Activated CD4-positive, alpha-beta T cell treated with anti-CD3 and anti-CD28 coated beads for 36 hours (primary cell): ENCODE measurements at regions not wholly inside any gene's neighbourhood (a gene's known extent, or its start where the extent isn't known, plus 50 kb on each side); places are given as distances from the start of the nearest gene placed in this dataset.

ENCODE experiments used
- ATAC-seq: fragments of 200-7000 bp; cut with Tn5 transposase; one replicate; pipeline ENCODE4 v1.10.0; 2021; ENCODE audit warnings: mild to moderate bottlenecking, moderate library complexity
- CTCF ChIA-PET: fragments of 350-600 bp; sonication (Branson Sonifier 250); formaldehyde crosslinking; loops from one replicate; lab custom pipeline; 2021; ENCODE audit warnings: antibody characterized with exemption; lab: Charles Lee
- POLR2A ChIA-PET: fragments of 350-600 bp; sonication (Branson Sonifier 250); formaldehyde crosslinking; loops from one replicate; lab custom pipeline; 2021; ENCODE audit warnings: antibody characterized with exemption, inconsistent platforms; lab: Charles Lee
- DNase-seq: peaks from one replicate; pipeline ENCODE4 v3.0.0-alpha.2; 2020
- H3K27ac Mint-ChIP-seq: one replicate; pipeline ENCODE4 v1.8.0; 2021; ENCODE audit warnings: mixed read lengths
- H3K27me3 Mint-ChIP-seq: one replicate; pipeline ENCODE4 v1.8.0; 2021; ENCODE audit warnings: mixed read lengths
- H3K36me3 Mint-ChIP-seq: one replicate; pipeline ENCODE4 v1.8.0; 2021; ENCODE audit warnings: low read depth, mixed read lengths
- H3K4me1 Mint-ChIP-seq: one replicate; pipeline ENCODE4 v1.8.0; 2021; ENCODE audit warnings: mixed read lengths
- H3K4me3 Mint-ChIP-seq: one replicate; pipeline ENCODE4 v1.8.0; 2021; ENCODE audit warnings: mild to moderate bottlenecking, moderate library complexity, mixed read lengths
- H3K9me3 Mint-ChIP-seq: one replicate; pipeline ENCODE4 v1.8.0; 2021; ENCODE audit warnings: low read depth, mixed read lengths
- intact Hi-C, 2 experiments: fragments of 100-400 bp; cut with DNase I in 1 of 2; cut with micrococcal nuclease in 1 of 2; formaldehyde crosslinking; loops; one replicate each; pipeline versions ENCODE4 v1.14.2 to v1.15.1; 2022 to 2024; cut with DNase I, micrococcal nuclease

DNA sequence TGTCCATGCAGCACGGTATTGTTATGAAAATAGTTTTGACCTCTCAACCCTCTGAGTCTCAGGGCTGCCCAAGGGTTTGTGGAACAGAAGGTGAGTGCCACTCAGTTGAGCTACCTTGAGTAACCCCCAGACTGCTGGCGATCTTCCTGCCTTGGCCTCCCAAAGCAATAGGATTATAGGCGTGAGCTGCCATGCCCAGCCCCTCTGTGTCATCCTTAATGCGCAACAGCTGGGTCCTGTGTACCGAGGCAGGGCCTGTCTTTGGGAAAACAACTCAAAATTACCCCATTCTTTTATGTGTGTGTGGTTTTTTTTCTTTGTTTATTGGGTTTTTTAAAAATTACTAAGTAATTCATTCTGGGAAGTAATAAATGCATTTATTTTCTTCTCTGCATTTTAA, 78.3 kb upstream of the TPM1 start:
- H3K4me1 Mint-ChIP-seq = no peaks in the 10 kb centered on the region
- no peaks in the 10 kb centered on the region for H3K36me3 Mint-ChIP-seq
- no peaks in the 10 kb centered on the region for H3K27me3 Mint-ChIP-seq
- no peak overlapping the region for H3K4me3 Mint-ChIP-seq
- ChIA-PET CTCF (interaction anchor here (0.7 kb wide), 1 partner anchor 136 kb away, joined by 3 read pairs; no protein-coding TSS in a partner anchor), POLR2A (no interaction called here)
- ATAC-seq = no peak
- H3K27ac Mint-ChIP-seq = no peak overlapping the region
- no peak for DNase-seq
- intact Hi-C loops = no loop called here
- H3K9me3 Mint-ChIP-seq = no peaks in the 10 kb centered on the region

DNA sequence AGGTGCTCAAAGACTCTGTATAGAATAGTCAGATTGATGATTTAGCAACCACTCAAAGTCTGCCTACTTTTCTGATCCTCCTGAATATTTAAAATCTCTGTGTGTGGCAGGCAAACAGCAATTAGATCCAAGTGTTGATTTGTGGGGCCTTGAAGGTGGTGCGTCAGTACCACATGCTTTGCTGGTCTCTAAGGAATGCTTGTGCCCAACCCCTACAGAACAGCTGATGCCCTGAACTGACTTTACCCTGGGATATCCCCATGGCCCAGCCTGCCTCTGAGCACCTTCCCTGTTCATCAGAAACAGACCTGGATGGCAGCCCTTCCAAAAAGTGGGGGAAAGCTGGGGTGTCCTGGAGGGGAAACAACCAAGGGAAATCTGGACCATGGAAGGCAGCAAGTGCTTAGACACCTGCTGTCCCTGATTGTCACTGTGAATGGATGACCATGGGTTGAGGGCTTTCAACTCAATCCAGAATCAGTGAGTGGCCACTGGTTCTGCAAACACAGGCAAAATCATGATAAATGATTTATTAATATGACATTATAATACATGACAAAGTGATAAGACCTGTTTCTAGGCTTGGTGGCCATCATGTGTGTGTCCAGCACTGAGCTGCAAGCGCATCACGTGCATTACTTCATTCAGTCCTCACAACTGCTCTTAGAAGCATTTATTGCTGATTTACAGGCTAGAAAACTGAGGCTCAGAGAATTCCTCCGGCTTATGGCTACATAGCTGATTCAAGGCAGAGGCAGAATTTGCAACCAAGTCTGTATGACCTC, 76.1 kb upstream of the TPM1 start:
- Mint-ChIP-seq H3K9me3 (no peaks in the 10 kb centered on the region), H3K27me3 (peaks cover 5% of the 10 kb centered on the region), H3K4me3 (no peak overlapping the region), H3K36me3 (no peaks in the 10 kb centered on the region), H3K27ac (no peak overlapping the region), H3K4me1 (no peaks in the 10 kb centered on the region)
- ATAC-seq (no peak), DNase-seq (no peak)
- intact Hi-C loops = no loop called here
- CTCF ChIA-PET = no interaction called here
- POLR2A ChIA-PET = no interaction called here

DNA sequence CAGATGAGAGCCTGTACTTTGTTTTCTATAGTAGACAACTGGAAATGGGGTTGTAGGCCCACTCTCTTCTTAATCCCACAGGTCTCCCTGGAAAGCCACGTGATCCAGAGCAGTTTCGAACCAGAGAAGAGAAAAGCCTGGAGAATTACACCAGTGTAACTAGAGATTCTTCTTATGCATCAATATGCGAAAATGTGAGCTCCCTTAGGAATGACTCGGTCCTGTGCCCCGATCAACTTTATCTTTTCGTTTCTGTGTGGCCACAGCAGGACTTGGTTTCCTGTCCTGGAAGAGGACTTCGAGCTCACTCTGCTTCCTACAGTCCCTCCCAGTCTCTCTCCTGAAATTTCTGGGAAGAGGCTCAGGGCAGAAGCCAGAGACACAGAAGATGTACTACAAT, 73.8 kb upstream of the TPM1 start:
- CTCF ChIA-PET = no interaction called here
- ATAC-seq = no peak
- Mint-ChIP-seq H3K36me3 (no peaks in the 10 kb centered on the region), H3K4me3 (no peak overlapping the region), H3K9me3 (no peaks in the 10 kb centered on the region), H3K27me3 (peaks cover 6% of the 10 kb centered on the region), H3K4me1 (no peaks in the 10 kb centered on the region), H3K27ac (no peak overlapping the region)
- no peak for DNase-seq
- POLR2A ChIA-PET = no interaction called here
- intact Hi-C loops = no loop called here

DNA sequence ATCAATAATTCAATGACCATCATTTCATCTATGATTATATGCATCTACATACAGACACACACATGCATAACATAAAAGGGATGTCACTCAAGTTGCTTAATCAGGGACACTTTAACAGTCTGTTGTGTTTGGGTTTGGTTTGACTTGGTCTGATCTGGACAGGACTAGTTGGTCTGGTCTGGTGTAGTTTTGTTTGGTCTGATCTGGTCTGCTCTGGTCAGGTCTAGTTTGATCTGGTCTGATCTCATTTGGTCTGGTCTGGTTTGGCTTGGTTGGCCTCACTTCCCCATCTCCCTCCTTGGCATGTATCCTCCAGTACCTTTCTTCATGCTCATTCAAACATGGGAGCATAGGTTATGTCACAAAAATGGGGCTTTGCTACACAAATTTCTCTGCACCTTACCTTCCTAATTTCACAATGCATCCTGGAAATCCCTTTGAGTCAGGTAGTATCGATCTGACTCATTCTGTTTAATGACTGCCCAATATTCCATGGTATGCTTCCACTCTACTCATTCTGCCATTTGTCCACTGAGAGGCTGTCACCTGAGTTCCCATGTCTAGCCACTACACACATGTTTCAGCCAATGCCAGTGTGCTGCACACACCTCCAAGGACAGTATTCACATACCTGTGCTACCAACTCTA, 73.0 kb upstream of the TPM1 start:
- ChIA-PET CTCF (no interaction called here), POLR2A (no interaction called here)
- Mint-ChIP-seq H3K4me1 (no peaks in the 10 kb centered on the region), H3K27ac (no peak overlapping the region), H3K27me3 (peaks cover 6% of the 10 kb centered on the region), H3K36me3 (no peaks in the 10 kb centered on the region), H3K9me3 (no peaks in the 10 kb centered on the region), H3K4me3 (no peak overlapping the region)
- DNase-seq (no peak), ATAC-seq (peak; percentile 12)
- intact Hi-C loops = no loop called here

DNA sequence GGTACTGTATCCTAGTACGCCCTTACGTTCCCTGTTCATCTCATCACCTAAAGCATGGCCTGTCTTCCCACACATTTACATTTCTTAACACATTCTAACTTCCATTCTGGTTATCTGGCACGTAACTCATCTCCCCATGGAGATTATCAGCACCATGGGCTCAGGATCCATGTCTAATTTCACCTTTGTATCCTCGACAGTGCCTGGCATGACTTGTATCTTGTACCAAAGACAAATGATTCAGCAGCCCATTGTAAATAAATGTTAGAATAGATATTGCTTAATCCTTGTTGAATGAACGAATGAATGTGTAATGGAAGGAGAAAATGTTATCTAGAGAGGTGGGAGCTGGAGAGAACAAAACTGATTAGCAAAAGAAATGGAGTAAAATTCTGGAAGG, 69.7 kb upstream of the TPM1 start:
- ChIA-PET POLR2A (no interaction called here), CTCF (no interaction called here)
- ATAC-seq (no peak), DNase-seq (no peak)
- H3K27me3 Mint-ChIP-seq = peaks cover 6% of the 10 kb centered on the region
- H3K36me3 Mint-ChIP-seq = no peaks in the 10 kb centered on the region
- H3K4me1 Mint-ChIP-seq = no peaks in the 10 kb centered on the region
- intact Hi-C loops = no loop called here
- no peak overlapping the region for H3K4me3 Mint-ChIP-seq
- H3K27ac Mint-ChIP-seq = no peak overlapping the region
- H3K9me3 Mint-ChIP-seq = no peaks in the 10 kb centered on the region

DNA sequence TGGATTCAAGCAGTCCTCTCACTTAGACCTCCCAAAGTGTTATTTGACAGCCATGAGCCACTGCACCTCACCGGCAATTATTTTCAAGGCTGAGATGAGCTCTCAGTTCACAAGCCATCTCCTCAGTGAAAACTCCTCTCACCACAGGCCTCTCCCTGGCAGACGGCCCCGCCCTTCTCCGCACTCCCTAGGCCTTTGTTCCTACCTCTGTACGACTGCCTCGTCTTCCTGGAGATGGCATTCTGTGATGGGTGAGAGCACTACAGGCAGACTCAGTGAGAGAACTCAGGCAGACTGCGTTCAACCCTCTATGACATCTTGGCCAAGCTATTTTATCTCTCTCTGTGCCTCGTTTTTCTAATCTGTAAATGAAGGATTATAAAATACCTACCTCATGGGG, 67.0 kb upstream of the TPM1 start:
- Mint-ChIP-seq H3K27me3 (peaks cover 2% of the 10 kb centered on the region), H3K36me3 (no peaks in the 10 kb centered on the region), H3K4me1 (no peaks in the 10 kb centered on the region), H3K9me3 (no peaks in the 10 kb centered on the region), H3K27ac (no peak overlapping the region), H3K4me3 (no peak overlapping the region)
- intact Hi-C loops = no loop called here
- CTCF ChIA-PET = no interaction called here
- POLR2A ChIA-PET = no interaction called here
- no peak for ATAC-seq
- no peak for DNase-seq

DNA sequence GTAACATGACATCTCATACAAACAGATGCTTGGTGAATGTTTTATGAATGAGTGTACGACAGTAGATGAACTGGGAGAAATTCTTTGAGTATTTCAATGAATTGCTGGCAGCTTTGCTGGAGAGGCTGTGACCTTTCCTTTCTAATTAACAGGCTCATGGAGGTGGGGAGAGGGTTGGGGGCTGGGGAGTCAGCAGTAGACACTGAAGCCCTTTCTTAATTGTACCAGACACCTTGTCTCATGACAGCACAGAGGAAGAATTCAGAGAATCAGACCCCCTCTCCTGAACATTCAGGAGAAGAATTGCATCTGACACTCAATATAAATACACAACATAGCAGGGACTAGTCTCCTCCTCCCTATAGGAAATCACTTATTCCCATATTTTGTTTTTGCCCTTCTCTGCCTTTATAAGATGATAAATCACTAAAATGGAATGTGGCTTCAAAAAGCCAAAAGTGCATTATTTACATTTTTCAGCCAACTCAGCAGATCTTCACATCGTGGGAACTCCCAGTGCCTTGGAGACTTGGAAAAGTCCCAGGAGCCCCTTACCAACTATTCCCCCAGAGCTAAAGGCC, 66.2 kb upstream of the TPM1 start:
- intact Hi-C loops = no loop called here
- Mint-ChIP-seq H3K27ac (no peak overlapping the region), H3K36me3 (no peaks in the 10 kb centered on the region), H3K4me3 (no peak overlapping the region), H3K9me3 (no peaks in the 10 kb centered on the region), H3K4me1 (no peaks in the 10 kb centered on the region), H3K27me3 (peaks cover 2% of the 10 kb centered on the region)
- no peak for DNase-seq
- POLR2A ChIA-PET = no interaction called here
- no peak for ATAC-seq
- CTCF ChIA-PET = interaction anchor here (0.6 kb wide), 1 partner anchor 120 kb away, joined by 3 read pairs; no protein-coding TSS in a partner anchor

DNA sequence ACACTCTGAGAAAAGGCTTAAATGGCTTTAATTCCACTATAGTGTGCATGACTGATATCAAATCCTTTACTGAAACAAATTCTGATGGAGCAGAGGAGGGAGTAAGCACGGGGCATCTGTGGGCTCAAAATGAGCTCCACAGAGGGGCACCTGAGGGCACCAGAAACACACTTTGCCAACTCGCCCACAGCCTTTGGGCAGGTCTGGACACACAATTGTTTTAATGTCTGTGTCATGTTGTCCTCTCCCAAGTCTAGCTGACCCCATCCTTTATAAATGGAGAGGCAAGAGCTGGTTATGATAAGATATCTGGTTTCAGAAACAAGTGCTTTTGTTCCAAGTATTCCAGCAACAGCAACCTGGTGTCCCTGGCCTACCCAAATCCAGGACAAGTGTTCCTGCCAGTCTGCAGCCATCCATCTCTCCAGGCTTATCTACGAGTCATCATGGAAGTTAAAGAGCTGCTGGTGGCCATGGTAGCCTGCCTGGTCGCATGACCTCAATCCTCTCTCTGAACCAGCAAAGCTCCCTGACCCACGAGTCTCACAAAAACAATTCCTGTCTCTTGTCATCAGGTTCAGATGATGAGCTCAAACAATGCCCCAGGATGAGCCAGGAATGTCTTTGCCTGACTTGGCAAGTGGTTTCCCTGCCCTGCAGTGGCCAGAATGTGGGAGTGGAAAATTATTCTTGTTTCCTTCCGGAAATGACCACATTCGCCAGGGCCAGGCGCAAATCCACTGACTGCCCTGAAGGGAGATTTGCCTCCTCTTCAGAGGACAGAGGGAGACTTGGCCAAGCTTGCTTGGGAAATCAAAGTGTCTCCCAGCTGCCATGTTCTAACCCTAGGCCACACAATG, 64.4 kb upstream of the TPM1 start:
- Mint-ChIP-seq H3K4me3 (no peak overlapping the region), H3K9me3 (no peaks in the 10 kb centered on the region), H3K27ac (no peak overlapping the region), H3K36me3 (no peaks in the 10 kb centered on the region), H3K27me3 (no peaks in the 10 kb centered on the region), H3K4me1 (no peaks in the 10 kb centered on the region)
- DNase-seq (no peak), ATAC-seq (no peak)
- ChIA-PET POLR2A (no interaction called here), CTCF (interaction anchor here (1.1 kb wide), 1 partner anchor 69 kb away, joined by 3 read pairs; no protein-coding TSS in a partner anchor)
- intact Hi-C loops = no loop called here

DNA sequence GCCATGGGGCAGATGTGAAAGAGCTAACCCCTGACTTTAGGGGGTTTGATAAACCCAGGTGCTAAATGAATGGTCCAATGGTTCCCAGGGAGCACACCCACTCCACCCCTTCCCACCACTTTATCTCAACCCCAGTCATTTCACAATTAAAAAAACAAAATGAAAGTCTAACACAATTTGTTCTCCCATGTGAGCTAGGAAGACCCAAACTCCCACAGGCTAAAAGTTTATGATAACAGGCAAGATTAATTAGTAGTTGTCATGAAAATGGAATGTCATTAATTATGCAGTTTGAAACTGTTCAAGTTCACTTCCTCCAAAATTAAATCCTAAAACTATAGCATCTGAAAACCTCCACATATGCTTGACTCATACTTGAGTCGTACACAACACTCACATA, 63.3 kb upstream of the TPM1 start:
- ChIA-PET CTCF (no interaction called here), POLR2A (no interaction called here)
- DNase-seq (no peak), ATAC-seq (no peak)
- Mint-ChIP-seq H3K27ac (no peak overlapping the region), H3K9me3 (no peaks in the 10 kb centered on the region), H3K4me1 (no peaks in the 10 kb centered on the region), H3K4me3 (no peak overlapping the region), H3K27me3 (peaks cover 7% of the 10 kb centered on the region), H3K36me3 (no peaks in the 10 kb centered on the region)
- intact Hi-C loops = no loop called here

DNA sequence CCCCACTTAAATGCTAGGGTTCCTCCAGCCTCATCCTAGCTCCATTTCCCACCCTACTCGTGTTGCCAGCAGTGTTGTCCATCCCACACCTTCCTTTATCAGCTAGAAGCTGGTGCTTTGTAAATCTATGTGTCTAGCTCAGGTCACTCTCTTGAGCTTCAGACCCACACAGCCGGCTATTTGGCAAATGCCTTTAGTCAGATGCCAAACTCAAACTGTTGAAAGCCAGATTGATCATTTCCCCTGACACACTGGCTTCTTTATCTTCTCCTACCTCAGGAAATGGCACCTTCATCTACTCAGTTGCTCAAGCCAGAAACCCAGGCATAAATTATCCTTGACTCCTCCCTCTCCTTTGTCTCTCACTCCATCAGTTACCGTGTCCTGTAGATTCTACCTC, 61.5 kb upstream of the TPM1 start:
- H3K9me3 Mint-ChIP-seq = no peaks in the 10 kb centered on the region
- H3K4me3 Mint-ChIP-seq = no peak overlapping the region
- no peak for DNase-seq
- no peaks in the 10 kb centered on the region for H3K4me1 Mint-ChIP-seq
- no peak overlapping the region for H3K27ac Mint-ChIP-seq
- POLR2A ChIA-PET = no interaction called here
- intact Hi-C loops = no loop called here
- CTCF ChIA-PET = interaction anchor here (1.4 kb wide), 1 partner anchor 49 kb away, joined by 4 read pairs; no protein-coding TSS in a partner anchor
- no peak for ATAC-seq
- H3K27me3 Mint-ChIP-seq = peaks cover 14% of the 10 kb centered on the region
- no peaks in the 10 kb centered on the region for H3K36me3 Mint-ChIP-seq

DNA sequence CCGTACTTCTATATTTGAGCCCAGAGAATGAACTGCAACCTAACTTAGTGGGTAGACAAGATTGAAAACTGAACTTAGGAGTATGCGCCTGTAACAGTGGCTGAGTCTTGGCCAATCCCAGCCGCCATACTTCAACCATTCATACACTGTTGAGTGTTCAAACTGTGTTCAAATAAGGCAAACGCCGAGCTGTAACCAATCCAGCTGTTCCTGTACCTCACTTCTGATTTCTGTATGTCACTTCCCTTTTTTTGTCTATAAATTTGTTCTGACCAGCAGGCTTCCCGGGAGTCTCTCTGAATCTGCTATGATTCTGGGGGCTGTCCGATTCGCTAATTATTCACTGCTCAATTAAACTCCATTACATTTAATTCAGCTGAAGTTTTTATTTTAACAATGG, 58.6 kb upstream of the TPM1 start:
- CTCF ChIA-PET = interaction anchor here (0.7 kb wide), 1 partner anchor 64 kb away, joined by 4 read pairs; no protein-coding TSS in a partner anchor
- H3K4me1 Mint-ChIP-seq = no peaks in the 10 kb centered on the region
- no peak overlapping the region for H3K27ac Mint-ChIP-seq

More for the DNA sequence above, 58.6 kb upstream of the TPM1 start:
- intact Hi-C loops = no loop called here
- ATAC-seq (no peak), DNase-seq (no peak)
- H3K27me3 Mint-ChIP-seq = peaks cover 18% of the 10 kb centered on the region
- no peaks in the 10 kb centered on the region for H3K9me3 Mint-ChIP-seq
- H3K4me3 Mint-ChIP-seq = no peak overlapping the region
- POLR2A ChIA-PET = no interaction called here
- H3K36me3 Mint-ChIP-seq = no peaks in the 10 kb centered on the region
